Chondrocyte (in vitro differentiated cells): ENCODE measurements at regions not wholly inside any gene's neighbourhood (a gene's known extent, or its start where the extent isn't known, plus 50 kb on each side); places are given as distances from the start of the nearest gene placed in this dataset.
"Not testable (repeated sequence)": the region's sequence is repeated elsewhere in the genome, so short reads cannot be mapped to it uniquely, and the experiment has no call there.

Source experiments
- DNase-seq: peaks from one replicate; pipeline ENCODE4 v3.0.0; 2021; ENCODE audit warnings: mixed read lengths, low spot score
- H3K27ac Mint-ChIP-seq: one replicate; pipeline ENCODE4 v1.8.0; 2021; ENCODE audit warnings: mild to moderate bottlenecking, moderate library complexity, mixed read lengths; ENCODE audit not compliant: unreplicated experiment
- H3K27me3 Mint-ChIP-seq: 2 replicates; pipeline ENCODE4 v1.8.0; 2021; ENCODE audit warnings: low read depth, mixed read lengths
- H3K36me3 Mint-ChIP-seq: 2 replicates; pipeline ENCODE4 v1.8.0; 2021; ENCODE audit warnings: low read depth, mixed read lengths
- H3K4me1 Mint-ChIP-seq: 2 replicates; pipeline ENCODE4 v1.8.0; 2021; ENCODE audit warnings: low read depth, mild to moderate bottlenecking, mixed read lengths
- H3K4me3 Mint-ChIP-seq: one replicate; pipeline ENCODE4 v1.8.0; 2021; ENCODE audit warnings: mild to moderate bottlenecking, moderate library complexity, mixed read lengths; ENCODE audit not compliant: unreplicated experiment
- H3K9me3 Mint-ChIP-seq: 2 replicates; pipeline ENCODE4 v1.8.0; 2021; ENCODE audit warnings: low read depth, mixed read lengths
- CTCF ChIP-seq: fragments of 200-600 bp; sonication (generic); IDR thresholded peaks from 2 replicates; pipeline ENCODE4 v1.5.0; 2021; ENCODE audit warnings: antibody characterized with exemption, mild to moderate bottlenecking, moderate library complexity

DNA sequence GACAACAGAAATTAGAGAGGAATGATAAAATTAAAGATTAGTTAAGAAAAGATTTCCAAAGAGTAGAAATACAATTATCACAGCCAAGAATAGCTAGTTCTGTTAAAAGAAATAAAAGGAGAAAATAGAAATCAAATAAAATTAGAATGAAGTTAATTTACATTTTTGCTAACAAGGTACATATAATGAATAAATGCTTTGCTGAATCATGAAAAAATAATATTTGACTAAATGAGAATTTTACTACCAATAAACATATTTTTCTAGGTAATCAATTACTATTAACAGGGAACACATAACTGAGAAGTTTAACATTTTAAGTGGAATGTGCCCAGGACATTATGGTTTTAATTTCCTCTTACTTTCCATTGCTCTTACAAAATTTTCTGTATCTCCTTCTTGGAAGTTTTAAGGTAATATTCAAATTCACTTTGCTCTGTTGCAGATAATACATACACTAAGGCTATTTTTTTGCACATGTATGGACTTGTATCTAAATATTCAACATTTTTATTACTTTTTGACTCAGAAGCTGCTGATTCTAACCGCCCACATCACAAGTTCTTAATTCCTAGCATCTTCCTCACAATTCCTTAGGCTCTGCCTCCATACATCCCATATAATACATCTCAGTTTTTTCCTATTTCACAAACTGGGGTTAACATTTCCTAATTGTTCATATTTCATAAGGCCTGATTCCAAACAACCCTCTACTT lies 870.7 kb upstream of the INTU start:
- Mint-ChIP-seq H3K36me3 (peaks cover 1% of the 10 kb centered on the region), H3K27ac (no peak overlapping the region), H3K9me3 (peaks cover 8% of the 10 kb centered on the region), H3K4me3 (no peak overlapping the region), H3K27me3 (no peaks in the 10 kb centered on the region), H3K4me1 (peaks cover 10% of the 10 kb centered on the region)
- TF ChIP-seq CTCF: no peak
- no peak for DNase-seq

- no peak for TF ChIP-seq CTCF
- H3K4me3 Mint-ChIP-seq: no peak overlapping the region
- H3K9me3 Mint-ChIP-seq: peaks cover 8% of the 10 kb centered on the region
These were observed 870.0 kb upstream of the INTU start for GRCh38 chr4:126762663-126763247.

DNA sequence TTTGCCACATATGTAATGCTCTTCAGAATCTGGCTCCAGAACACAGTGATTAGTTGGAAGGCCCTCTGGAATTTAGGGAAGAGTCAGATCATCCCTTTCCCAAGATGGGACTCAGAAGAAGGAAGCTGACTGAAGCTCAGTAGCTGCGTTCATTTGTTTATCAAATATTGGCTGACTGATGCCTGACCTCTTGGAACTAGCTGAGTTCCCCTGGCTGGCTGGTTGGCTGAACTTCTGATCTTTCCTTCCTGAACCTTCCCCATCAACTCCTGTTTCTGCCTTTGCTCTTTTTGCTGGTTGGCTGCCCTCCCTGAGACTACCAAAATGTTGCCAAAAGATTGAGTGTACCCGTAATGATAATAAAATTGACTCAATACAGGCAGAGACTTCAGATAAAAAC lies 866.5 kb upstream of the INTU start:
- peaks cover 8% of the 10 kb centered on the region for H3K9me3 Mint-ChIP-seq
- no peak for DNase-seq
- peaks cover 1% of the 10 kb centered on the region for H3K36me3 Mint-ChIP-seq
- no peaks in the 10 kb centered on the region for H3K4me1 Mint-ChIP-seq
- H3K27me3 Mint-ChIP-seq: no peaks in the 10 kb centered on the region
- H3K4me3 Mint-ChIP-seq: no peak overlapping the region
- H3K27ac Mint-ChIP-seq: no peak overlapping the region
- TF ChIP-seq CTCF: no peak

More at GRCh38 chr4:126762663-126763247, 870.0 kb upstream of the INTU start:
- Mint-ChIP-seq H3K36me3 (peaks cover 1% of the 10 kb centered on the region), H3K27ac (no peak overlapping the region), H3K4me1 (peaks cover 10% of the 10 kb centered on the region), H3K27me3 (no peaks in the 10 kb centered on the region)
- DNase-seq: no peak

DNA sequence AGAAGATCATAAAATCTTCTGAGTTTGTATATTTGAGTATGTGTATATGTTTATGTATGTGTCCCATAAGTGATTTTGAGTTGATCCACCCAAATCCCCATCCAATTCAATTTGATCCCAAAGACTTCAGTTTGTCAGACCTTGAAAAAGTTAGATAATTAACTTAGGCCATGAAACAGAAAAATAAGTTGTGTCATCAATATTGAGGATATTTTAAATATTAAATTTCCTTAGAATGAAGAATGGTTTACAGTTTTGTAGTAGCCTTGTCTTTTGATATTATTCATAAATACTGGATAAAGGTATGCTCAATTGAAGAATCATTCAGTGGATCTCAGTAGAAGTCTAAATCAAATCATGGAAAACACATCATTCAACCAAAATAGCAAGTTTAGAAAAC lies 864.4 kb upstream of the INTU start:
- H3K4me1 Mint-ChIP-seq: peaks cover 5% of the 10 kb centered on the region
- peaks cover 4% of the 10 kb centered on the region for H3K9me3 Mint-ChIP-seq
- no peak for TF ChIP-seq CTCF
- H3K36me3 Mint-ChIP-seq: no peaks in the 10 kb centered on the region
- no peak for DNase-seq
- no peak overlapping the region for H3K4me3 Mint-ChIP-seq
- H3K27ac Mint-ChIP-seq: no peak overlapping the region
- H3K27me3 Mint-ChIP-seq: no peaks in the 10 kb centered on the region

DNA sequence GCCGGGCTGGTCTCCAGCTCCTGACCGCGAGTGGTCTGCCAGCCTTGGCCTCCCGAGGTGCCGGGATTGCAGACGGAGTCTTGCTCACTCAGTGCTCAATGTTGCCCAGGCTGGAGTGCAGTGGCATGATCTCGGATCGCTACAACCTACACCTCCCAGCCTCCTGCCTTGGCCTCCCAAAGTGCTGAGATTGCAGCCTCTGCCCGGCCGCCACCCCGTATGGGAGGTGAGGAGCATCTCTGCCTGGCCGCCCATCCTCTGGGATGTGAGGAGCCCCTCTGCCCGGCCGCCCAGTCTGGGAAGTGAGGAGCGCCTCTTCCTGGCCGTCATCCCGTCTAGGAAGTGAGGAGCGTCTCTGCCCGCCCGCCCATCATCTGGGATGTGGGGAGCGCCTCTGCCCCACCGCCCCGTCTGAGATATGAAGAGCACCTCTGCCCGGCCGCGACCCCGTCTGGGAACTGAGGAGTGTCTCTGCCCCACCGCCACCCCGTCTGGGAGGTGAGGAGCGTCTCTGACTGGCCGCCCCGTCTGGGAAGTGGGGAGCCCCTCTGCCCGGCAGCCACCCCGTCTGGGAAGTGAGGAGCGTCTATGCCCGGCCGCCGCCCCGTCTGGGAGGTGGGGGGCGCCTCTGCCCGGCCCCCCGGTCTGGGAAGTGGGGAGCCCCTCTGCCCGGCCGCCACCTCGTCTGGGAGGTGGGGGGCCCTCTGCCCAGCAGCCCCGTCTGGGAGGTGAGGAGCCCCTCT lies 861.8 kb upstream of the INTU start:
- H3K36me3 Mint-ChIP-seq, H3K9me3 Mint-ChIP-seq, H3K4me3 Mint-ChIP-seq, H3K27ac Mint-ChIP-seq, H3K27me3 Mint-ChIP-seq, DNase-seq: not testable (repeated sequence)
- H3K4me1 Mint-ChIP-seq: peaks cover 10% of the 10 kb centered on the region

DNA sequence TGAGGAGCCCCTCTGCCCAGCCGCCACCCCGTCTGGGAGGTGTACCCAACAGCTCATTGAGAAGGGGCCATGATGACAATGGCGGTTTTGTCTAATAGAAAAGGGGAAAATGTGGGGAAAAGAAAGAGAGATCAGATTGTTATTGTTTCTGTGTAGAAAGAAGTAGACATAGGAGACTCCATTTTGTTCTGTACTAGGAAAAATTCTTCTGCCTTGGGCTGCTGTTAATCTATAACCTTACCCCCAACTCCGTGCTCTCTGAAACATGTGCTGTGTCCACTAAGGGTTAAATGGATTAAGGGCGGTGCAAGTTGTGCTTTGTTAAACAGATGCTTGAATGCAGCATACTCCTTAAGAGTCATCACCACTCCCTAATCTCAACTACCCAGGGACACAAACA lies 861.1 kb upstream of the INTU start:
- H3K9me3 Mint-ChIP-seq, H3K4me3 Mint-ChIP-seq, H3K36me3 Mint-ChIP-seq, DNase-seq, H3K27me3 Mint-ChIP-seq, H3K27ac Mint-ChIP-seq: not testable (repeated sequence)
- H3K4me1 Mint-ChIP-seq: peaks cover 17% of the 10 kb centered on the region
